NB4 (cell line): ENCODE measurements at regions not wholly inside any gene's neighbourhood (a gene's known extent, or its start where the extent isn't known, plus 50 kb on each side); places are given as distances from the start of the nearest gene placed in this dataset.

ENCODE experiments used
- DNase-seq: peaks from one replicate; pipeline ENCODE4 v3.0.0; 2010; ENCODE audit warnings: low read depth
- H3K4me3 ChIP-seq: one replicate; pipeline ENCODE4 v1.5.1; 2011; ENCODE audit warnings: mild to moderate bottlenecking, low read depth, low read length, moderate library complexity
- MYC ChIP-seq: IDR thresholded peaks from 2 replicates; pipeline ENCODE4 v1.6.1; 2011; ENCODE audit warnings: low read depth, low read length
- POLR2A ChIP-seq: IDR thresholded peaks from 2 replicates; pipeline ENCODE4 v1.6.1; 2011; ENCODE audit warnings: mild to moderate bottlenecking; ENCODE audit not compliant: insufficient read length; ENCODE audit errors: extremely low read depth
- TF ChIP-seq, protein P1 (sequence below): IDR thresholded peaks from one replicate; pipeline ENCODE4 v1.5.1; 2012; ENCODE audit warnings: low read depth, low read length
- TF ChIP-seq, protein P2 (sequence below): IDR thresholded peaks from 2 replicates; pipeline ENCODE4 v1.6.1; 2011; ENCODE audit warnings: low read depth, low read length

DNA sequence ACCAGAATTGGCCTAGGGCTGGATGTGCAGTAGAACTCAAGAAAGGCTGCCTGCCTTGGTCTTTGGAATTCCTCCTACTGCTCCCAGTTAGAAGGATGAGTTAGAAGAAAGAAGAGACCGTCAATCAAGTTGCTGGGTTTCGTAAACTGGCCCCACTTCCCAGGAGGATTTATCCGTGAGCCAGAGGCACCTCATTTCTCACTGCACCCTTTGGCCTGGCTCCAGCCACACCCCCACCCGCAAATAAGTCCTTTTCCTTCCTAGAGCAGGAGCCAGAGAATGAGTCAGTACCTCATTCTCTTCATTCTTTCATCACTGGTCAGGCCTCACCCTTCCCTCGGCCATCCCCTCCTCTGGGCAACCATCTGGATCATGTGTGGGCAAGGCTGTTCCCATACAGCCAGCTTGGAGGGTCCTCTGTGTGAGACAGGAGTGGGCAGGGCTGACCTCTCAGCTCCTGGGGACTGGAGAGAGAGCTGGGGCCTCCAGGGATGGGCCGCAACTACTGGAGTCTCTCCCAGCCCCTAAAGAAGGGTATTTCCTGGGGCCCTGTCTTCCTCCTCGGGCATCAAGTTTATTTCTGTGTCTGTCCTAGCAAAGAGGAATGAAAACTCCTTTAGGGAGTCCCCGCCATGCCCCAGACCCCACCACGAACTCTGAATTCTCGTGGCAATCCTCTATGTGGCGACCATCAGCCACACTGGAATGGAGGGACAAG, 87.2 kb upstream of the DUSP5 start:
- no peak for TF ChIP-seq POLR2A
- TF ChIP-seq, protein P1, sequence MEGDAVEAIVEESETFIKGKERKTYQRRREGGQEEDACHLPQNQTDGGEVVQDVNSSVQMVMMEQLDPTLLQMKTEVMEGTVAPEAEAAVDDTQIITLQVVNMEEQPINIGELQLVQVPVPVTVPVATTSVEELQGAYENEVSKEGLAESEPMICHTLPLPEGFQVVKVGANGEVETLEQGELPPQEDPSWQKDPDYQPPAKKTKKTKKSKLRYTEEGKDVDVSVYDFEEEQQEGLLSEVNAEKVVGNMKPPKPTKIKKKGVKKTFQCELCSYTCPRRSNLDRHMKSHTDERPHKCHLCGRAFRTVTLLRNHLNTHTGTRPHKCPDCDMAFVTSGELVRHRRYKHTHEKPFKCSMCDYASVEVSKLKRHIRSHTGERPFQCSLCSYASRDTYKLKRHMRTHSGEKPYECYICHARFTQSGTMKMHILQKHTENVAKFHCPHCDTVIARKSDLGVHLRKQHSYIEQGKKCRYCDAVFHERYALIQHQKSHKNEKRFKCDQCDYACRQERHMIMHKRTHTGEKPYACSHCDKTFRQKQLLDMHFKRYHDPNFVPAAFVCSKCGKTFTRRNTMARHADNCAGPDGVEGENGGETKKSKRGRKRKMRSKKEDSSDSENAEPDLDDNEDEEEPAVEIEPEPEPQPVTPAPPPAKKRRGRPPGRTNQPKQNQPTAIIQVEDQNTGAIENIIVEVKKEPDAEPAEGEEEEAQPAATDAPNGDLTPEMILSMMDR: no peak
- no peak for TF ChIP-seq MYC
- TF ChIP-seq, protein P2, sequence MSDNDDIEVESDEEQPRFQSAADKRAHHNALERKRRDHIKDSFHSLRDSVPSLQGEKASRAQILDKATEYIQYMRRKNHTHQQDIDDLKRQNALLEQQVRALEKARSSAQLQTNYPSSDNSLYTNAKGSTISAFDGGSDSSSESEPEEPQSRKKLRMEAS: no peak
- no peak overlapping the region for H3K4me3 ChIP-seq
- no peak for DNase-seq

DNA sequence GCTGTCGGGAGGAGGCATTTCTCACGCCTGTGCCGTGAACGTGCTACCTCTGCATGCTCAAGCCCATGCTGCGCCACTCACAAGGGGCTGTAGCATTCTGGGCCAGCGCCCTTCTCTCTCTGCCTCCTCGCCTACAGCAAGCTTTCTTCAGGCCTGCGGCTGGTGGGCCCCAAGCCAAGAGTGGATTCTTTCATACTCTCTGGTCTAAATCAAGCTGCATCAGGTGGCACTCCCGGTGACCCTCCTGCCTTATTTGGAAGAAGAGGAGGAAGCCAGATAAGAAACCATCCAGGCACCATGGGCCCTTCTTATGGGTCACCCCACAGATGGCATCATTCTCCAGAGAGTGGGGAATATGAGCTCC, 86.7 kb upstream of the DUSP5 start:
- H3K4me3 ChIP-seq: no peak overlapping the region
- TF ChIP-seq MYC (no peak), POLR2A (no peak)
- TF ChIP-seq, protein P1: no peak
- TF ChIP-seq, protein P2: no peak
- no peak for DNase-seq

DNA sequence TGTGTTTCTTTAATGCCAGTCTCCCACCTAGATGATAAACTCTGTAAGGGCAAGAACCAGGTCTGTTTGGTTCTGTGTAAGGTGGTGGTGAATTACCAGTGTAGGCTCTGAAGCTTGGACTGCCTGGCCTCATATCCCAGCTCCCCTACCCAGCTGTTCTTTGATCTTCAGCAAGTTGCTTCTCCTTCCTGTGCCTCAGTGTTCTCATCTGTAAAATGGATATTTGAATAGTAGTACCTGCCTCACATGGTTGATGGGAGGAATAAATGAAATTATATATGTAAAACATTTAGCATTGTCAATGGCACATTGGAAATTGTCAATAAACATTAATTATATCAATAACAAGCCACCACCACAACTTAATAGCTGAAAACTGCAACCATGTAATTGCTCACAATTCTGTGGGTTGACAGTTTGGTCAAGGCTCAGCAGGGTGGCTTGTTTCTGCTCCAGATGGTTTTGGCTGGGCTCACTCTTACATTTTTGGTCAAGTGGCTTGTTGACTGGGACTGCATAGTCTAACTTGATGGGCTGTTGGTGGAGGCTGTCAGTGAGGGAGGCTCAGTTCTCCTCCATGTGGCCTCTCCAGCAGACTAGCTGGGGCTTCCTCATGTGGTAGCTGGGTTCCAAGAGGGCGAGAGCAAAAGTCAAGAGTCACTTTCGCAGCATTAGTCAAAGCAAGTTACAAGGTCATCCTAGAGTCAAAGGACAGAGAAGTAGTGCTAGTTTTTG, 84.5 kb upstream of the DUSP5 start:
- no peak overlapping the region for H3K4me3 ChIP-seq
- TF ChIP-seq, protein P2: no peak
- TF ChIP-seq, protein P1: no peak
- TF ChIP-seq MYC (no peak), POLR2A (no peak)
- DNase-seq: peak; percentile 81

DNA sequence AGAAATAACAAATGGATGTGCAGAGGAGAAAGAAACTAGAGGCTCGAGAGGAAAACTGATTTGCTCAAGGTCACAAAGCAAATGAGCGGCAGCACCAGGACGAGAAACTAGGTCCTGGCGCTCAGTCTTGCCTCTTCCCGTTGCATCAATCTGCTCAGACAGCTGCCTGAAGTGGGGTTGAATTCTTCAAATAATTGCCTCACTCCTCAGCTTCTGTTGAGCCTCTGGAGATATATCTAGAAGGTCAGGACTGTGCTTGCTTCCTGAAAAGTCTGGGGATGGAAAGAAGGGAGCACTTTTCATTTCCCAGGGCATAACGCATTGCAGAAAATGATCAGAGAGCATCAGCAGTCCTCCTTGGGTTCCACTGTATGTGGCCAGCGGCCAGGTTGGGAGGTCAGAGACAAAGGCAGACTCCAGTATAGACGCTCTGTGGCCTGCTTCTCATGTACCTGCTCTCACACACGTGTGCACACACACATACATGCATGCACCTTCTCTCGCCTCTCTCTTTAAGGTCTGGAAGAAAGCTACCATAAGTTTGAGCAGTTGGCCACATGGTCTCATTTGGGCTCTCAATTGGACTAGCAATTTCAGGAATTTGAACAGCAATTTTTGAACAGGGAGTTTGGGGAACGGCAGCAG, 83.7 kb upstream of the DUSP5 start:
- TF ChIP-seq, protein P2: peak; percentile 65; the same call in 1 of the 2 replicates
- TF ChIP-seq, protein P1: no peak
- DNase-seq: peak; percentile 71
- H3K4me3 ChIP-seq: no peak overlapping the region

- peak; percentile 97 for DNase-seq
Measured at GRCh38 chr10:110414548-110415309, 83.0 kb upstream of the DUSP5 start.

More at GRCh38 chr10:110414548-110415309, 83.0 kb upstream of the DUSP5 start:
- no peak overlapping the region for H3K4me3 ChIP-seq
- TF ChIP-seq MYC: peak; percentile 66; the same call in 1 of the 2 replicates
- TF ChIP-seq, protein P2: no peak; the same call in 1 of the 2 replicates
- no peak for TF ChIP-seq POLR2A
- TF ChIP-seq, protein P1: no peak
